G401 (cell line): ENCODE measurements at regions not wholly inside any gene's neighbourhood (a gene's known extent, or its start where the extent isn't known, plus 50 kb on each side); places are given as distances from the start of the nearest gene placed in this dataset.

Experiments
- DNase-seq: peaks from one replicate; pipeline ENCODE4 v3.0.0-alpha.2; 2015; ENCODE audit warnings: low spot score
- in situ Hi-C: cut with HindIII; loops from 2 replicates; pipeline ENCODE4 v1.10.0; 2016; ENCODE audit warnings: low sequenced_read_pairs, mixed read lengths

- DNase-seq: no peak
- in situ Hi-C loops: no loop called here
Observed at GRCh38 chr2:120605231-120605935, 130.3 kb upstream of the GLI2 start.

GRCh38 chr2:120606280-120606679 lies 129.4 kb upstream of the GLI2 start:
- in situ Hi-C loops: no loop called here

GRCh38 chr2:120606931-120607330 lies 128.7 kb upstream of the GLI2 start:
- DNase-seq: no peak
- in situ Hi-C loops: no loop called here

More at GRCh38 chr2:120606280-120606679, 129.4 kb upstream of the GLI2 start:
- no peak for DNase-seq

- DNase-seq: no peak
- in situ Hi-C loops: no loop called here
Observed at GRCh38 chr2:120607506-120607905, 128.2 kb upstream of the GLI2 start.

GRCh38 chr2:120607996-120608395 lies 127.7 kb upstream of the GLI2 start:
- in situ Hi-C loops: no loop called here
- DNase-seq: no peak

- DNase-seq: no peak
- in situ Hi-C loops: no loop called here
Observed at GRCh38 chr2:120609826-120610395, 125.8 kb upstream of the GLI2 start.

GRCh38 chr2:120611016-120611415 lies 124.7 kb upstream of the GLI2 start:
- in situ Hi-C loops: no loop called here
- no peak for DNase-seq

- in situ Hi-C loops: no loop called here
- DNase-seq: no peak
Observed at GRCh38 chr2:120611961-120612360, 123.7 kb upstream of the GLI2 start.

- no peak for DNase-seq
- in situ Hi-C loops: no loop called here
Observed at GRCh38 chr2:120612471-120612870, 123.2 kb upstream of the GLI2 start.

- in situ Hi-C loops: no loop called here
- DNase-seq: no peak
Observed at GRCh38 chr2:120612931-120613330, 122.7 kb upstream of the GLI2 start.

- in situ Hi-C loops: no loop called here
- no peak for DNase-seq
Observed at GRCh38 chr2:120613742-120614571, 121.7 kb upstream of the GLI2 start.

- DNase-seq: no peak
- in situ Hi-C loops: no loop called here
Observed at GRCh38 chr2:120614901-120615300, 120.8 kb upstream of the GLI2 start.

- in situ Hi-C loops: no loop called here
- no peak for DNase-seq
Observed at GRCh38 chr2:120616261-120616660, 119.4 kb upstream of the GLI2 start.

- no peak for DNase-seq
- in situ Hi-C loops: no loop called here
Observed at GRCh38 chr2:120617055-120617454, 118.6 kb upstream of the GLI2 start.

GRCh38 chr2:120618830-120619229 lies 116.8 kb upstream of the GLI2 start:
- in situ Hi-C loops: no loop called here

GRCh38 chr2:120619579-120619978 lies 116.1 kb upstream of the GLI2 start:
- in situ Hi-C loops: no loop called here
- DNase-seq: no peak

More at GRCh38 chr2:120618830-120619229, 116.8 kb upstream of the GLI2 start:
- DNase-seq: no peak

GRCh38 chr2:120620025-120620793 lies 115.5 kb upstream of the GLI2 start:
- DNase-seq: no peak
- in situ Hi-C loops: no loop called here

- DNase-seq: no peak
- in situ Hi-C loops: no loop called here
Observed at GRCh38 chr2:120622159-120622869, 113.4 kb upstream of the GLI2 start.
